ENCODE measurements at regions not wholly inside any gene's neighbourhood (a gene's known extent, or its start where the extent isn't known, plus 50 kb on each side); places are given as distances from the start of the nearest gene placed in this dataset.

DNA sequence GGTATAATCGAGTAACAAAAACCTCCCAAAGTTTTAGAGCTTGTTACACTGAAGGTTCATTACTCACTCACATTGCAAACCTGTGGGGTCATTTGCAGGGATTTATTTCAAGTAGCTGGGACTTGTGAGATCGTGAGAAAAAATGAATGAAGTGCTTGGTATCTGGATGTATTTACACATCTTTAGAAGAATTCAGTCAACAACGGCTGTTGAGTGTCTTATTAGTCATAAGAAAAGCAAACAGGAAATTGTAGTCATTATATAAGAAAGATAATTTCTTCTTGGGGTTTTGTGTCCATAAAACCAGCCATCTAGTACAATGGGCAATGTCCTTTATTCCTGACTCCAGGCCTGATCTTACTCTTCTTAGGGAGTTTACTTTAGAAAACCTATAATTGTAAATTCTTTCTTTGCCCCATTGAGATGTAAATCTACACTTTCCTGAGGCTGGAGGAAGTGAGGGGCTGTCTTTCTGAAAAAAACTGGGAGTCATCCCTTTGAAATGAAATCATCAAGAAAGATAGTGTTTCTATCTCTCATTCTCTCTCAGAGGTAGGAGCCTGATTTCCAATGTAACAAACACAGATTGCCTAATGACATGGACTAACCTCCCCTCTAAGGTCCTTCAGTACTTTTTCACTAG lies 202.5 kb upstream of the ASCC3 start:
- Histone ChIP-seq H3K4me1 (no peaks in the 10 kb centered on the region), H3K9me3 (no peaks in the 10 kb centered on the region), H3K27ac (peak overlapping the region in 1 of 12 donors; percentile 16), H3K27me3 (no peaks in the 10 kb centered on the region), H3K36me3 (no peaks in the 10 kb centered on the region), H3K4me3 (no peak overlapping the region)
- no peak for TF ChIP-seq POLR2A (IDR thresholded peaks at IDR 0.05)
- TF ChIP-seq, protein P1, sequence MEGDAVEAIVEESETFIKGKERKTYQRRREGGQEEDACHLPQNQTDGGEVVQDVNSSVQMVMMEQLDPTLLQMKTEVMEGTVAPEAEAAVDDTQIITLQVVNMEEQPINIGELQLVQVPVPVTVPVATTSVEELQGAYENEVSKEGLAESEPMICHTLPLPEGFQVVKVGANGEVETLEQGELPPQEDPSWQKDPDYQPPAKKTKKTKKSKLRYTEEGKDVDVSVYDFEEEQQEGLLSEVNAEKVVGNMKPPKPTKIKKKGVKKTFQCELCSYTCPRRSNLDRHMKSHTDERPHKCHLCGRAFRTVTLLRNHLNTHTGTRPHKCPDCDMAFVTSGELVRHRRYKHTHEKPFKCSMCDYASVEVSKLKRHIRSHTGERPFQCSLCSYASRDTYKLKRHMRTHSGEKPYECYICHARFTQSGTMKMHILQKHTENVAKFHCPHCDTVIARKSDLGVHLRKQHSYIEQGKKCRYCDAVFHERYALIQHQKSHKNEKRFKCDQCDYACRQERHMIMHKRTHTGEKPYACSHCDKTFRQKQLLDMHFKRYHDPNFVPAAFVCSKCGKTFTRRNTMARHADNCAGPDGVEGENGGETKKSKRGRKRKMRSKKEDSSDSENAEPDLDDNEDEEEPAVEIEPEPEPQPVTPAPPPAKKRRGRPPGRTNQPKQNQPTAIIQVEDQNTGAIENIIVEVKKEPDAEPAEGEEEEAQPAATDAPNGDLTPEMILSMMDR (IDR thresholded peaks at IDR 0.05) = no peak
- no peak for DNase-seq
- intact Hi-C loops (cut with DNase I) = no loop called here
- WGBS, 4 donors = 41 to 47% (median 46%) methylated on average over 3 of the region's 3 CpGs
- ATAC-seq = no peak

DNA sequence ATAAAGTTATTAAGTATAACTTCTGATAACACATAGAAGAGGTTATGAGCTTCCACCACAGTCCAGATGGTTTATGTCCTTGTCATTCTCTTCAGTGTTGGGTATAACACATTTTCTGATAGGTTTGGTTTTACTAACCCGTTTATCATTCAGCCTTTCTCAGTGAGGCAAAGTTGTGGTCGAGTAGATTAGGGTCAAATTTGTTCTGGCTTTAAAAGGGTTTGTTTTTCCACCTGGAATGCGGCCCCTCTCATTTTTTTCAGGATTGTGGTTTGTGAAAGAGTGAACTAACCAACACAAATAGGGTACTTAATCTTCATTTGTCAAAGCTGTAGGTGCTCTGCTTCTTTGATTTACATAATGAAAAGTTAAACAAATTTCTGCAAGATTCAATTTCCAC lies 204.2 kb upstream of the ASCC3 start:
- H3K36me3 ChIP-seq = no peaks in the 10 kb centered on the region
- H3K27me3 ChIP-seq = no peaks in the 10 kb centered on the region
- 12 to 21% (median 19%) methylated on average over 3 of the region's 3 CpGs for WGBS, 4 donors
- no peak overlapping the region for H3K4me3 ChIP-seq
- intact Hi-C loops (cut with DNase I) = no loop called here
- DNase-seq (no peak), ATAC-seq (no peak)
- no peak overlapping the region for H3K27ac ChIP-seq
- TF ChIP-seq, protein P1 (IDR thresholded peaks at IDR 0.05) = no peak
- no peak for TF ChIP-seq POLR2A (IDR thresholded peaks at IDR 0.05)
- H3K9me3 ChIP-seq = peaks cover 0 to 5% (median under 1%) of the 10 kb centered on the region in 12 donors
- no peaks in the 10 kb centered on the region for H3K4me1 ChIP-seq

DNA sequence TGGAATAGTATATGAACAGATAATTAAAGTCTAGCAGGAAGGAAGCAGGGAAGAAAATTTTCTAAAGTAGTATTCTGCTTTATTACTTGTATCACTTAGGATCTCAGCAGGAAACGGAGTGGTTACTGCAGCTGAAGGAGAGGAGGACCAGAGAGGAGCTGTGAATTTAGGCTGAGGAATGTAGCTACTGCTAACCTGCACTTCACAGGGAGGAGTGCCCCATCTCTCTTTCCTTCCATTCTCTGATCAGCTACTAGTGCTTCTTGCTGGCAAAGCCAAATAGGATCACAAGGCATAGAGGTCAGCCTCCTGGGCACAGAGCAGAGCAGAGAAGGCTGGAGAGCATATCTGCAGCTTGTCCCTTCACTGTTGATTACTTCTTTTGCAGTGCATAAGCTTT lies 205.3 kb upstream of the ASCC3 start:
- H3K4me3 ChIP-seq = no peak overlapping the region
- no peaks in the 10 kb centered on the region for H3K36me3 ChIP-seq
- WGBS, 4 donors = 13 to 27% (median 25%) methylated on average over 1 of the region's 1 CpG
- intact Hi-C loops (cut with DNase I) = no loop called here
- H3K4me1 ChIP-seq = no peaks in the 10 kb centered on the region
- H3K27me3 ChIP-seq = no peaks in the 10 kb centered on the region
- H3K9me3 ChIP-seq = peaks cover 0 to 13% (median 7%) of the 10 kb centered on the region in 12 donors
- DNase-seq (no peak), ATAC-seq (no peak)
- no peak overlapping the region for H3K27ac ChIP-seq
- TF ChIP-seq, protein P1 (IDR thresholded peaks at IDR 0.05) = no peak
- no peak for TF ChIP-seq POLR2A (IDR thresholded peaks at IDR 0.05)

DNA sequence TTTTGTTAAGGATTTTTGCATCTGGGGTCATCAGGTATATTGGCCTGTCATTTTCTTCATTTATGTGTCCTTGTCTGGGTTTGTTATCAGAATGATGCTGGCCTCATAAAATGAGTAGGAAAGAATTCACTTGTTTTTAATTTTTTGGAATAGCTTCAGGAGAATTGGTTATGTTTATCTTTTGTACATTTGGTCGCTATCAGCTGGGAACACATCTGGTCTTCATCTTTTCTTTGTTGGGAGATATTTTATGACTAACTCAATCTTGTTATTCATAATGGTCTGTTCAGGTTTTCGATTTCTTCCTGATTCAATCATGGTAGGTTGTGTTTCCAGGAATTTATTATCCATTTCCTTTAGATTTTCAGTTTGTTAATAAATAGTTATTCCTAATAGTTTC lies 207.5 kb upstream of the ASCC3 start:
- intact Hi-C loops (cut with DNase I) = no loop called here
- no peak for TF ChIP-seq POLR2A (IDR thresholded peaks at IDR 0.05)
- TF ChIP-seq, protein P1 (IDR thresholded peaks at IDR 0.05) = no peak
- Histone ChIP-seq H3K4me1 (no peaks in the 10 kb centered on the region), H3K4me3 (no peak overlapping the region), H3K27me3 (no peaks in the 10 kb centered on the region), H3K9me3 (peaks cover 0 to 24% (median 8%) of the 10 kb centered on the region in 12 donors), H3K36me3 (no peaks in the 10 kb centered on the region), H3K27ac (no peak overlapping the region)
- ATAC-seq = no peak
- WGBS, 4 donors = 57 to 65% (median 64%) methylated on average over 2 of the region's 2 CpGs
- DNase-seq = no peak

Data from heart left ventricle (tissue), 16 donors.